Pancreas (tissue), 10 donors: ENCODE measurements at regions not wholly inside any gene's neighbourhood (a gene's known extent, or its start where the extent isn't known, plus 50 kb on each side); places are given as distances from the start of the nearest gene placed in this dataset.
"Not testable (repeated sequence)": the region's sequence is repeated elsewhere in the genome, so short reads cannot be mapped to it uniquely, and the experiment has no call there.

Experiments
- ATAC-seq, 4 donors: fragments of 200-7000 bp; cut with Tn5 transposase; one replicate each; pipeline versions ENCODE4 v1.8.0 to v1.9.1; 2020; ENCODE audit warnings: mild to moderate bottlenecking in 4 of 4, moderate library complexity in 4 of 4
- DNase-seq, 6 donors: peaks; one replicate each; pipeline ENCODE4 v3.0.0-alpha.2; 2020
- FAIRE-seq: peaks from 2 replicates; lab custom pipeline; 2012; peaks lifted over from hg19 to GRCh38; lab: Jason Lieb, UNC
- H3K27ac ChIP-seq, 4 donors: fragments of 200-600 bp; sonication (generic); 1 replicate in 3 of 4; 2 replicates in 1 of 4; pipeline versions ENCODE4 v1.5.0 to v1.8.0; 2020
- H3K27me3 ChIP-seq, 4 donors: fragments of 200-600 bp; one replicate each; pipeline ENCODE4 v1.8.0; 2021
- H3K36me3 ChIP-seq, 3 donors: fragments of 200-600 bp; sonication (generic) in 1 of 3; one replicate each; pipeline versions ENCODE4 v1.5.0 to v1.8.0; 2020 to 2021
- H3K4me1 ChIP-seq, 3 donors: fragments of 200-600 bp; one replicate each; pipeline ENCODE4 v1.8.0; 2021
- H3K4me3 ChIP-seq, 4 donors: fragments of 200-600 bp; sonication (generic) in 2 of 4; one replicate each; pipeline versions ENCODE4 v1.5.0 to v1.8.0; 2020 to 2021
- H3K9me3 ChIP-seq, 4 donors: fragments of 200-600 bp; one replicate each; pipeline ENCODE4 v1.8.0; 2021
- WGBS, 2 donors: extraction: QIAGEN DNeasy Blood & Tissue Kit; methylation state at CpG; one replicate each; pipeline ENCODE4 v1.1.7; 2013; 5-methylcytosine and 5-hydroxymethylcytosine counted together
- intact Hi-C, 3 donors: fragments of 100-400 bp; cut with DNase I; formaldehyde crosslinking; loops; one replicate each; pipeline versions ENCODE4 v1.11.1 to v1.14.2; 2022
- TF ChIP-seq, protein P1 (sequence below), 4 donors: fragments of 200-600 bp; sonication (generic) in 3 of 4; IDR thresholded peaks; one replicate each; pipeline versions ENCODE4 v1.5.0 to v1.8.0; 2021; ENCODE audit warnings: antibody characterized with exemption in 4 of 4
- donor health status: healthy with polysubstance abuse.
- donor health status: DM: no; HTN: no; CAD: no; lungs with moderate emphysema.
- donor health status: DM: no; HTN: no; CAD: no.
- donor health status: control.
- donor health status: control.
- donor health status: Bipolar disorder and iron deficiency.
- donor health status: DM: yes; HTN: yes; CAD: no.
- donor health status: DM: no; HTN: no; CAD: no.
- donor health status: DM: no; HTN: no; CAD: no.
- donor health status: DM: yes; HTN: yes; CAD: no.

- FAIRE-seq = no peak
- intact Hi-C loops = no loop called here
- 91 to 92% methylated on average over 1 of the region's 1 CpG for WGBS, 2 donors
Observed at GRCh38 chr5:112579599-112580170, 158.0 kb upstream of the APC start.

DNA sequence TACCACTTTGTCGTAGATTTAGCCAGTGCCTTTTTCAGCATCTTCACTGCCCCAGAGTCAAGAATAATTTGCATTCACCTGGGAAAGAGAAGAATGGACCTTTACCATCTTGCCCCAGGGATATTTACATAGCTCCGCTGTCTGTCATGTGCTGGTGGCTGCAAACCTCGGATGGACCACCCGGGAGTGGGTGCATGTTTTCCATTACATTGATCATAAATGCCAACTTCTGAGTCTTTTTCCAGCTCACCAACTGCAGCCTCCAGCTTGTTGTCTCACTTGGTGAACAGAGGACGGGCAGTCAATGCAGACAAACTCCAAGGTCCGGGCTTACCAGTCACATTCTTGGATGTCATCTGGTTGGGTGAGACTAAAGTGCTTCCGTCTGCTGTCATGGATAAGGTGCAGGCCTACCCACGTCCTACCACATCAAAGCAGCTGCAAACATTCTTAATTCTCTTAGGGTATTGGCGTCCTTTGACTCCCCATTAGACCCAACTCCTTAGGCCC, 155.8 kb upstream of the APC start:
- H3K36me3 ChIP-seq = no peaks in the 10 kb centered on the region
- ATAC-seq (no peak), DNase-seq (no peak), FAIRE-seq (no peak)
- H3K4me3 ChIP-seq = no peak overlapping the region
- no peaks in the 10 kb centered on the region for H3K4me1 ChIP-seq
- no peaks in the 10 kb centered on the region for H3K27me3 ChIP-seq
- no peaks in the 10 kb centered on the region for H3K9me3 ChIP-seq
- WGBS, 2 donors = 89 to 90% methylated on average over 9 of the region's 9 CpGs
- TF ChIP-seq, protein P1, sequence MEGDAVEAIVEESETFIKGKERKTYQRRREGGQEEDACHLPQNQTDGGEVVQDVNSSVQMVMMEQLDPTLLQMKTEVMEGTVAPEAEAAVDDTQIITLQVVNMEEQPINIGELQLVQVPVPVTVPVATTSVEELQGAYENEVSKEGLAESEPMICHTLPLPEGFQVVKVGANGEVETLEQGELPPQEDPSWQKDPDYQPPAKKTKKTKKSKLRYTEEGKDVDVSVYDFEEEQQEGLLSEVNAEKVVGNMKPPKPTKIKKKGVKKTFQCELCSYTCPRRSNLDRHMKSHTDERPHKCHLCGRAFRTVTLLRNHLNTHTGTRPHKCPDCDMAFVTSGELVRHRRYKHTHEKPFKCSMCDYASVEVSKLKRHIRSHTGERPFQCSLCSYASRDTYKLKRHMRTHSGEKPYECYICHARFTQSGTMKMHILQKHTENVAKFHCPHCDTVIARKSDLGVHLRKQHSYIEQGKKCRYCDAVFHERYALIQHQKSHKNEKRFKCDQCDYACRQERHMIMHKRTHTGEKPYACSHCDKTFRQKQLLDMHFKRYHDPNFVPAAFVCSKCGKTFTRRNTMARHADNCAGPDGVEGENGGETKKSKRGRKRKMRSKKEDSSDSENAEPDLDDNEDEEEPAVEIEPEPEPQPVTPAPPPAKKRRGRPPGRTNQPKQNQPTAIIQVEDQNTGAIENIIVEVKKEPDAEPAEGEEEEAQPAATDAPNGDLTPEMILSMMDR (IDR thresholded peaks at IDR 0.05) = no peak
- no peak overlapping the region for H3K27ac ChIP-seq
- intact Hi-C loops = no loop called here

More at GRCh38 chr5:112579599-112580170, 158.0 kb upstream of the APC start:
- TF ChIP-seq, protein P1 (IDR thresholded peaks at IDR 0.05) = no peak
- Histone ChIP-seq H3K27me3 (no peaks in the 10 kb centered on the region), H3K9me3 (no peaks in the 10 kb centered on the region), H3K27ac (no peak overlapping the region), H3K36me3 (no peaks in the 10 kb centered on the region), H3K4me1 (no peaks in the 10 kb centered on the region), H3K4me3 (no peak overlapping the region)
- ATAC-seq (no peak), DNase-seq (no peak)

DNA sequence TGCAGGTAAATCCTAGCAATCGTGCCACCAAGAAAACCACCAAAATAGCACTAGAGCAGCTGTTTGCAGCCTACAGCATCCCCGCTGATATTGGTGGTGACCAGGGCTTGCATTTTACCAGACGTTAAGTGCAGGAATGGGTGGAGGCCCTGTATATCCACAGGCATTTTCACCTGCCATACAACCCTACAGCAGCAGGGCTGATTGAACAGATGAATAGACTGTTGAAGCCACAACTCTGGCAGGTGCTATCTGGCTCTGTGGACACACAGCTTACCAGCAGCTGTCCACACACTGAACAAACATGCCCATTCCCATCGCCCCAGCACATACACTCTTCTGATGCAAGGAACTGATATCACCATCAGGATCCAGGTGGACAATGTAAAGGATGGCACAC, 154.5 kb upstream of the APC start:
- ATAC-seq = no peak
- FAIRE-seq = no peak
- 67 to 73% methylated on average over 4 of the region's 4 CpGs for WGBS, 2 donors
- Histone ChIP-seq H3K4me3 (no peak overlapping the region), H3K27ac (no peak overlapping the region), H3K27me3 (no peaks in the 10 kb centered on the region), H3K9me3 (no peaks in the 10 kb centered on the region), H3K4me1 (no peaks in the 10 kb centered on the region), H3K36me3 (no peaks in the 10 kb centered on the region)
- DNase-seq = no peak
- intact Hi-C loops = no loop called here
- TF ChIP-seq, protein P1 (IDR thresholded peaks at IDR 0.05) = no peak

GRCh38 chr5:112584781-112585180, 152.9 kb upstream of the APC start:
- H3K27me3 ChIP-seq = no peaks in the 10 kb centered on the region
- 67 to 89% methylated on average over 2 of the region's 2 CpGs for WGBS, 2 donors
- FAIRE-seq = no peak
- no peak for DNase-seq
- no peak overlapping the region for H3K27ac ChIP-seq
- TF ChIP-seq, protein P1 (IDR thresholded peaks at IDR 0.05) = no peak
- no peaks in the 10 kb centered on the region for H3K9me3 ChIP-seq
- intact Hi-C loops = no loop called here
- H3K4me1 ChIP-seq = no peaks in the 10 kb centered on the region
- H3K36me3 ChIP-seq = no peaks in the 10 kb centered on the region
- no peak for ATAC-seq
- H3K4me3 ChIP-seq = no peak overlapping the region

DNA sequence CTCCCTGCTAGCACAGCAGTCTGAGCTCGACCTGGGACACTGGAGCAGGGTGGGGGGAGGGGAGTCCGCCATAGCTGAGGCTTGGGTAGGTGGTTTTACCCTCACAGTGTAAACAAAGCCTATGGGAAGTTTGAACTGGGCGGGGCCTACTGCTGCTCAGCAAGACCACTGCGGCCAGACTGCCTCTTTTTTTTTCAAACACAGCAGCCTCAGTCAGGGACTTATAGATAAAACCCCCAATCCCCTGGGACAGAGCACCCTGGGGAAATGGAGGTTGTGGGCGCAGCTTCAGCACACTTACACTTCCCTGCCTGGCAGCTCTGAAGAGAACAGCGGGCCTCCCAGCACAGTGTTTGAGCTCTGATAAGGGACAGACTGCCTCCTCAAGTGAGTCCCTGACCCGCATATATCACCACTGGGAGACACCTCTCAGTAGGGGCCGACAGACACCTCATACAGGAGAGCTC, 151.1 kb upstream of the APC start:
- 70 to 76% methylated on average over 8 of the region's 8 CpGs for WGBS, 2 donors
- Histone ChIP-seq H3K36me3 (no peaks in the 10 kb centered on the region), H3K27me3 (no peaks in the 10 kb centered on the region), H3K4me3 (no peak overlapping the region), H3K4me1 (no peaks in the 10 kb centered on the region), H3K27ac (no peak overlapping the region), H3K9me3 (no peaks in the 10 kb centered on the region)
- FAIRE-seq (no peak), ATAC-seq (no peak), DNase-seq (no peak)
- intact Hi-C loops = no loop called here
- TF ChIP-seq, protein P1 (IDR thresholded peaks at IDR 0.05) = no peak

GRCh38 chr5:112590858-112591257, 146.8 kb upstream of the APC start:
- not testable (repeated sequence) for H3K27me3 ChIP-seq
- WGBS, 2 donors = 95 to 96% methylated on average over 1 of the region's 1 CpG

More at GRCh38 chr5:112590858-112591257, 146.8 kb upstream of the APC start:
- FAIRE-seq, DNase-seq, H3K9me3 ChIP-seq, H3K4me3 ChIP-seq, H3K27ac ChIP-seq, intact Hi-C loops, ATAC-seq, H3K4me1 ChIP-seq, H3K36me3 ChIP-seq: not testable (repeated sequence)
